ENCODE measurements at regions not wholly inside any gene's neighbourhood (a gene's known extent, or its start where the extent isn't known, plus 50 kb on each side); places are given as distances from the start of the nearest gene placed in this dataset.

GRCh38 chr6:63425493-63425892, 105.7 kb upstream of the LGSN start:
- POLR2A ChIA-PET, result no interaction called here
- Histone ChIP-seq H2AFZ (ENCODE audit: low read depth, low read length, poor library complexity, severe bottlenecking) (no peak overlapping the region), H3K27ac (ENCODE audit: low read depth, low read length) (no peak overlapping the region), H3K9me3 (ENCODE audit: control insufficient read depth in 1 of 2, insufficient read depth in 1 of 2, low read depth in 1 of 2, low read length in 2 of 2) (no peaks in the 10 kb centered on the region), H3K4me1 (ENCODE audit: control insufficient read depth in 1 of 2, insufficient read depth in 2 of 2, low read length in 2 of 2) (no peaks in the 10 kb centered on the region), H3K27me3 (ENCODE audit: insufficient read depth, low read length) (no peaks in the 10 kb centered on the region), H3K36me3 (ENCODE audit: control insufficient read depth in 1 of 2, insufficient read depth in 2 of 2, low read length in 2 of 2) (no peaks in the 10 kb centered on the region), H3K4me2 (ENCODE audit: low read length) (no peak overlapping the region), H3K9me2 (ENCODE audit: insufficient read depth) (no peaks in the 10 kb centered on the region), H3K9ac (ENCODE audit: low read length) (no peak overlapping the region), H3K79me2 (ENCODE audit: insufficient read depth, low read length) (no peaks in the 10 kb centered on the region), H3K4me3 (replicated peaks in 1 of 2; ENCODE audit: low read depth in 1 of 2, low read length in 2 of 2) (no peak overlapping the region), H4K20me1 (ENCODE audit: insufficient read depth) (no peaks in the 10 kb centered on the region)
- no TSS peak for BruUV-seq (replicated peaks)
- TF ChIP-seq POLR2A (IDR thresholded peaks at IDR 0.05; ENCODE audit: borderline replicate concordance, extremely low read depth, insufficient read depth, insufficient read length) (no peak), ELF1 (IDR thresholded peaks at IDR 0.05; ENCODE audit: borderline replicate concordance, low read depth) (no peak), ZFX (IDR thresholded peaks at IDR 0.05) (no peak), CBX3 (IDR thresholded peaks at IDR 0.05; ENCODE audit: low read depth) (no peak)
- TF ChIP-seq, protein P1, sequence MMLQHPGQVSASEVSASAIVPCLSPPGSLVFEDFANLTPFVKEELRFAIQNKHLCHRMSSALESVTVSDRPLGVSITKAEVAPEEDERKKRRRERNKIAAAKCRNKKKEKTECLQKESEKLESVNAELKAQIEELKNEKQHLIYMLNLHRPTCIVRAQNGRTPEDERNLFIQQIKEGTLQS (IDR thresholded peaks at IDR 0.05), result no peak
- CTCF ChIA-PET, result no interaction called here
- DNase-seq (ENCODE audit: low read depth, low spot score) (no peak), ATAC-seq (no peak)
- RAD21 ChIA-PET (ENCODE audit: low non-redundant PET in 1 of 2, low total read pairs in 2 of 2, uncharacterized antibody in 2 of 2, unreplicated experiment in 2 of 2), result no interaction called here
- intact Hi-C loops (cut with micrococcal nuclease), result no loop called here

GRCh38 chr6:63426844-63427243, 107.1 kb upstream of the LGSN start:
- RAD21 ChIA-PET (ENCODE audit: low non-redundant PET in 1 of 2, low total read pairs in 2 of 2, uncharacterized antibody in 2 of 2, unreplicated experiment in 2 of 2), result no interaction called here

More at GRCh38 chr6:63426844-63427243, 107.1 kb upstream of the LGSN start:
- intact Hi-C loops (cut with micrococcal nuclease), result no loop called here
- H3K27me3 ChIP-seq (ENCODE audit: insufficient read depth, low read length), result no peaks in the 10 kb centered on the region
- BruUV-seq (replicated peaks), result no TSS peak
- POLR2A ChIA-PET, result no interaction called here
- no peaks in the 10 kb centered on the region for H3K9me2 ChIP-seq (ENCODE audit: insufficient read depth)
- H4K20me1 ChIP-seq (ENCODE audit: insufficient read depth), result no peaks in the 10 kb centered on the region
- H3K9ac ChIP-seq (ENCODE audit: low read length), result no peak overlapping the region
- no peaks in the 10 kb centered on the region for H3K36me3 ChIP-seq (ENCODE audit: control insufficient read depth in 1 of 2, insufficient read depth in 2 of 2, low read length in 2 of 2)
- CTCF ChIA-PET, result no interaction called here
- H2AFZ ChIP-seq (ENCODE audit: low read depth, low read length, poor library complexity, severe bottlenecking), result no peak overlapping the region
- H3K9me3 ChIP-seq (ENCODE audit: control insufficient read depth in 1 of 2, insufficient read depth in 1 of 2, low read depth in 1 of 2, low read length in 2 of 2), result no peaks in the 10 kb centered on the region
- H3K79me2 ChIP-seq (ENCODE audit: insufficient read depth, low read length), result no peaks in the 10 kb centered on the region
- ATAC-seq (no peak), DNase-seq (ENCODE audit: low read depth, low spot score) (no peak)
- no peak overlapping the region for H3K4me3 ChIP-seq (replicated peaks in 1 of 2; ENCODE audit: low read depth in 1 of 2, low read length in 2 of 2)
- no peak overlapping the region for H3K27ac ChIP-seq (ENCODE audit: low read depth, low read length)
- no peaks in the 10 kb centered on the region for H3K4me1 ChIP-seq (ENCODE audit: control insufficient read depth in 1 of 2, insufficient read depth in 2 of 2, low read length in 2 of 2)
- no peak overlapping the region for H3K4me2 ChIP-seq (ENCODE audit: low read length)
- TF ChIP-seq POLR2AphosphoS5 (IDR thresholded peaks at IDR 0.05; ENCODE audit: low read depth, low read length) (no peak), SIN3A (IDR thresholded peaks at IDR 0.05; ENCODE audit: low read depth) (no peak), POLR2A (IDR thresholded peaks at IDR 0.05; ENCODE audit: borderline replicate concordance, extremely low read depth, insufficient read depth, insufficient read length) (no peak), RAD21 (IDR thresholded peaks at IDR 0.05; ENCODE audit: low read depth) (no peak), EZH2 (IDR thresholded peaks at IDR 0.05) (no peak), EGR1 (IDR thresholded peaks at IDR 0.05; ENCODE audit: low read depth) (no peak), ZFX (IDR thresholded peaks at IDR 0.05) (no peak), ELF1 (IDR thresholded peaks at IDR 0.05; ENCODE audit: borderline replicate concordance, low read depth) (no peak), MAX (IDR thresholded peaks at IDR 0.05) (no peak), REST (IDR thresholded peaks at IDR 0.05; ENCODE audit: low read depth) (no peak), CBX3 (IDR thresholded peaks at IDR 0.05; ENCODE audit: low read depth) (no peak), ZNF274 (IDR thresholded peaks at IDR 0.05; ENCODE audit: low read depth, low read length) (no peak)
- TF ChIP-seq, protein P1 (IDR thresholded peaks at IDR 0.05), result no peak
